NCI-H2107 treated with DMSO at 0.1 percent for 48 hours (cell line): ENCODE measurements at regions not wholly inside any gene's neighbourhood (a gene's known extent, or its start where the extent isn't known, plus 50 kb on each side); places are given as distances from the start of the nearest gene placed in this dataset.
A peak's percentile ranks its signal among the peaks of the same experiment; 100 is the strongest.

Experiments used
- DNase-seq: peaks from one replicate; lab custom pipeline; 2025; ENCODE audit not compliant: unreplicated experiment; lab: John Stamatoyannopoulos, UW

DNA sequence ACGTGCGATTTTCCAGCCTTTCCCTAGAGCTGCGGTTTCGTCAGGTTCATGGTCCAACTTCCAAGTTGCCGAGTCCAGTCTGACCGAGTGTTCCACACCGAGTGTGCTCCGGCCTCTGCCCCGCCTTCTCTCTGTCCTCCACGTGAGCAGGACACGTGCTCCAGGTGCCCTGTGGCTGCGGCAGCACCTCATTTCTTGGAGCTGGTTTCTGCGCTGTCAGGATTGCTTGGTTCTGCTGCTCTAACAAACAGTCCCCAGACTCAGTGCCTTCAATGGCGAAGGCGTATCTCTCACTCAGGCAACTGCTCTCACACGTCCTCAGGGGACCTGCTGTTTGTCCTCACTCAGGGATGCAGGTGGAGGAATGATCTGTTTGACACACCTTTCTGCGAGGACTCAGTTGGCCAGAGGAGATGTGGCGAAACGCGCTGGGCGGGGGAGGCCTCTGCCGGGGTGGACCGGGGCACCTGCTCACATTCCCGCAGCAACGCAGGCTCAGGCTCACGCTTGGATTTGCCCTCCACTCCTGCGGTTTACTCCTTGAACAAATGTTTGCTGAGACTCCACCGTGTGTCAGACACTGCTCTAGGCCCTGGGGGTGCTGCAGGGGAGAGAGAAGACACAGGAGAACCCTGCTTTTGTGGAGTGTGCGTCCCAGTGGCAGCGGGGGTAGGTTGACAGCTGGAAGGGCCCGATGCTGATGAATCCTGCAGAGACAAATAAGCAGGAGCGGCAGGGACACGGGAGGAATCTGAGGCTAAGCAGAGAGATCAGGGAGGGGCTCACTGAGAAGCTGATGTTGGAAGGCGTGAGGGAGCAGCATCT lies 63.4 kb upstream of the FBRSL1 start:
- DNase-seq = no peak

DNA sequence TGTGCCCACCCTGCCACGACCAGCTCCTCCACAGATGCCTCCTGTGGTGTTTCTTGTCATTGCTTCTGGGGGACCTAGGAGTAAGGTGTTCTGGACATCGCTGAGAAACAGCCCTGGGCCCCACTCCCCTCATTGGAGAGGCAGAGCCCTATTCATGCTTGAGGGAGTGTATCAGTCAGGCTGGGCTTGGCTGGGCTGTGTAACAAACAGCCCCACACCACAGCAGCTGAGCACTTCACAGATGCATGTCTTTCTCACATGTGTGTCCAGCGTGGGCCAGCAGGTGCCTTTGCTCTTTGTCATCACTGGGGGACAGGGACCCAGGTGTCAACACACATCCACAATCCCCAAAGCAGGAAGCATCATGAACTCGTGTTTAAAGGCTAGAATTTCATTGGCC lies 65.1 kb upstream of the FBRSL1 start:
- DNase-seq = no peak

DNA sequence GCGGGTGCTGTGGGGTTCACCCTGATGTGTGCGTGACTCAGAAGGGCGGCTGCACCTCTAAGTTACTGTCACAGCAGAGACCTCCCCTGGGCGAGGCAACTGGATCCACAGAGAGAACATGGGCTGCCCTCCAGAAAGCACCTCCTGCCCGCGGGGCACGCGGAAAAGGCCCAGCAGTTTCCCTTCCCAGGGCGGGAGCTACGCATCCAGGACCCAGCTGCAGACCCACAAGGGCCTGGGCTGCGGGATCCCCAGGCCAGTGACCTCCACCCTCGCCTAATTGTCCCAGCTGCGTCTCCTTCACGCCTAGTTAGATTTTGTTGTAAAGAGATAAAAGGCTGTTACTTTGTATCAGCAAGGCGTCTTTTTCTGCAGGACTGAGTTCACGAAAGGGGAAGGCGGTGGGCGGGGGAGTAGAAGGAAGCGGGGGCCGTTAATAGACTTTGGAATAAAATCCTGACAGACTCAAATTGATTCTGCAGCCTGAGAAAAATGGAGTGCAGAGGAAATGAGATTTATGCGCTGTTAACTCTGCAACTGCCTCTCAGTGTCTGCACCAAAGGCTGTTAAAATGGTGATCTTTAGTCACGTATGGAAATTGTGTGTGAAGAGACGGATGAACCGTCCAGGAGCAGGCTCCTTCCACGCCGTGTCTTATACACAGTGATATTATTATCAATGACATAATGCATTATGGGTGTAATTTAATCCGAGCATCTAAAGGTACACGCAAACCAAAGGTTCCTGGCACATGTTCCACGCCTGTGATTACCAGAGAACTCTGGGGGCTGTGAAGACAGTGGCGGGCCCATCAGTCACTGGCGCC lies 65.9 kb upstream of the FBRSL1 start:
- no peak for DNase-seq

DNA sequence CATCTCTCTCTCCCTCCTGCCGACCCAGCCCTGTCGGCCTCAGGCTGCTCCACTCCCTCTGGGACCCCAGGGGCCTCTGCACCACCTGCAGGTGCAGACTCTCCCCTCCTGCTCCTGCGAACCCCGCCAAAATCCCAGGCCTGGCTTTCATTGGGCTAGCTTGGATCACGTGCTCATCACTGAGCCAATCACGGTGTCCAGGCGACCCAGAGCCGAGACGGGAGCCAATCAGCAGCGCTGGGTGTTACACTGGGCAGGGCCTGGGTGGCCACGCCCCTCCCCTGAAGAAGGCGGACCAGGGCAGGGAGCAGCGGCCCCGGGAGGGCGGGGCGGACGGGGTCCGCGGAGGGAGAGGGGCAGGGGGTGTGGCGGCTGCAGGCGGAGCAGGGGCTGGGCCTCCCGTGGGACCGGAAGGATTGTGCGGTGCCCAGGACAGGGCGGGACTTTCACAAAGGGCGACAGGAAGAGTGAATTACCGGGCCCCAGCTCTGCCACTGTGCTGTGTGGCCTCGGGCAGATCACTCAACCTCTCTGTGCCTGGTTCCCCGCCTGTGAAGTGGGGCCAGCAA lies 66.6 kb upstream of the FBRSL1 start:
- no peak for DNase-seq

DNA sequence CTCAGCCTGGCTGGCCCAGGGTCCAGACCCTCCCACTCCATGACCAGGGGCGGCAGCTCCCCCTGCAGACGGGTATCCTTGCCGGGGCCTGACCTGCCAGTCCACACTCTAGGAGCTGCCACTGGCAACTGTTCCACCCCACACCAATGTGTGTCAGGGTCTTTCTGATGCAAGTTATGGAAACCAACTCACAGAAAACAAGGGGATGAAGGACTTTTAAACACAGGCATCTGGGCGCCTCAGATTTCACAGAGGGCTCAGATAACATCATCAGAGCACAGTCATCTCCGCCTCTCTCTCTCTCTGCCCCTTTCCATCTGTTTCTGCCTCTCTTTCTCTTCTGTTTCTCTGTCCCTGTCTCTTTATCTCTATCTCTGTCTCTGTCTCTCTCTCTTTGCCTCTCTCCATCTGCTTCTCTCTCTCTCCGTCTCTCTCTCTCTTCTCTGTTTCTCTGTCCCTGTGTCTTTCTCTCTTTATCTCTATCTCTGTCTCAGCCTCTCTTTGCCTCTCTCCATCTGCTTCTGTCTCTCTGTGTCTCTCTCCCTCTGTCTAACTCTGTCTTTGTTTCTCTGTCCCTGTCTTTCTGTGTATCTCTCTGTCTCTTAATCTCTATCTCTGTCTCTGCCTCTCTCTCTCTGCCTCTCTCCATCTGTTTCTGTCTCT lies 67.4 kb upstream of the FBRSL1 start:
- DNase-seq = peak; percentile 79

DNA sequence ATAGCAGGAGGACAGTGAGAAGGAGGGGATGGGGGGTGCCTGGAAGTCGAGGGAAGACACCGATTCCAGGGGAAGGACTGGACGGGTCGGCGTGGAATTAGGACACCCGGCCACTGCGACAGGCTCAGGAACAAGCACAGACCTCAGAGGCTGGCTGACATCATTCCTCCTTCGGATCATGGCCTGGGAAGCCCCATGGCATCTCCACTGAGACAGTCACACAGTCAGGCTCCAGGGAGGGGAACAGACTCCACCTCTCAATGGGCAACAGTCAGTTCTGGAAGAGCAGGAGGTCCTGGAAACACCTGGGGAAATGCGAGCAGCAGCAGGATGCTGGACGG lies 67.9 kb upstream of the FBRSL1 start:
- DNase-seq = no peak

DNA sequence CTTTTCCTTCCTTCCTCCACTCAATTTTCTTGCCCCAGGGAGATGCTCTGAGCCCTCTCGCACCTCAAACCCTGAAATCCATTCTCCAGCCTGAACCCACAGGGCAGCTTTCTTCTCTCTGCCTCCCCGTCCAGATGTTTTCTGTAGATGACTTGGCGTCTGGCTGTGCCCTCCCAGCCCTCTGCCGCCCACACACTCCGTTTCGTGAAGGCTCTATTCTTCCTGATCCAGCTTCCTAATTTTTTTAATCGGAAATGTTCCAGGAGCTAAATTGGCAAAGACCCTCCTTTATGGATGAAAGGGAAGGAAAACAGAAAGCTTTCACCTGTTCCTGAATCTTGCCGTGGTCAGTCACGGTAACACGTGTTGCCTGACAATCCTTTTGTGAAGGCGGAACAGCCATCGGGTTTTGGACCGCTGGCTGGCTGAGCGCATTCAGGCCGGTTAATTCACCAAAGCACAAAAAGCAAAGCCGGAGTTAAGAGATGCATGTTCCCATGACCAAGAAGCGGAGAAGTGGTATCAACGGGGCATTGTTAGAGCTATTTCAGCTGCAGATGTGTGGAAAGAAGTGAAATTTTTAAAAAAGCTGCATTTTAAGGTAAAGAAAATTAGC lies 70.2 kb upstream of the FBRSL1 start:
- DNase-seq = peak; percentile 18

DNA sequence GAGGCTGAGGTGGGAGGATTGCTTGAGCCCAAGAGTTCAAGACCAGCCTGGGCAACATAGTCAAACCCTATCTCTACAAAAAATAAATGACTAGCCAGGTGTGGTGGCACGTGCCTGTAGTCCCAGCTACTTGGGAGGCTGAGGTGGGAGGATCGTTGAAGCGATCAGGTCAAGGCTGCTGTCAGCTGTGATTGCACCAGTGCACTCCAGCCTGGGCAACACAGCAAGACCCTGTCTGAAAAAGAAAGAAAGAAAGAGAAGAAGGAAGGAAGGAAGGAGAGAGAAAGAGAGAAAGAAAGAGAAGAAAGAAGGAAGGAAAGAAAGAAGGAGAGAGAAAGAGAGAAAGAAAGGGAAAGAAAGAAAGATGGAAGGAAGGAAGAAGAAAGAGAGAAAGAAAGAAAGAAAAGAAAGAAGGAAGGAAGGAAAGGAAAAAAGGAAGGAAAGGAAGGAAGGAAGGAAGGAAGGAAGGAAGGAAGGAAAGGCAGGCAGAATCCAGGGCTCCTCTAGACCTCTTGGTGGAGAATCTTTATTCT lies 71.5 kb upstream of the FBRSL1 start:
- DNase-seq = no peak

DNA sequence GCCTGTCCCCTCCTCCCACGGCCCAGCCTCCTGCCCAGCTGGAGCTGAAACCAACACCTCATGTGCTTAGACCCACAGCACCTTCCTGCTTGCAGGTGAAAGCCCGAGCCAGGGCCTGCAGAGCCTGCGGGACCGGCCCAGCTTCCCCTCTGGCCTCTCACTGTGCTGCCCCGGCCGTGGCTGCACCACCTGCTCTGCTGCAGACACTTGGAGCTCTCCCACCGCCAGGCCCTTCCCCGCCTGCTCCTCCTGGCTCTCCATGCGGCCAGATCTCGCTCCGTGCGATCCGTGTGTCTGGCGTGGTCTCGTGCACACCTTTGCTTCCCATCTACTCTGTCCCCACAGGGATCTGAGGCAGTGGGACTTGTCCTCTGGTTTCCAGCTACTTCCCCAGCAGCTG lies 72.2 kb upstream of the FBRSL1 start:
- no peak for DNase-seq

DNA sequence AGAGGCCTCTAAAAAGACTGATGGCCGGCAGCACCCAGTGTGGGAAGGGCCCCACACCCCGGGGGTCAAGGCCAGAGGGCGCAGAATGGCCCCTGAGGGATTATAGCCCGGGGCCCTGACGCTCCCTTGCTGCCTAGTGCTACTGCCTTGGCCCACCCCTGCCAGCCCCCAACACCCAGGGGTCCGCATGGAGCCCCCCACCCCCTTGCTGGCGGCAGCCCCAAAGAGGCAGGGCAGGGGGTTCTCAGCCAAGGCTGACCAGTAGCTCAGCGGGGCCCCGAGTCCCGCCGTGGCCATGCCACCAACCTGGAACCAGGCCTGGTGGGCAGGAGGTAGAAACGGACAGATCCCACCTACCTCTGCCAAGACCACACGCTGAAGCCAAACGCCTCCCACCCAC lies 73.1 kb upstream of the FBRSL1 start:
- no peak for DNase-seq

DNA sequence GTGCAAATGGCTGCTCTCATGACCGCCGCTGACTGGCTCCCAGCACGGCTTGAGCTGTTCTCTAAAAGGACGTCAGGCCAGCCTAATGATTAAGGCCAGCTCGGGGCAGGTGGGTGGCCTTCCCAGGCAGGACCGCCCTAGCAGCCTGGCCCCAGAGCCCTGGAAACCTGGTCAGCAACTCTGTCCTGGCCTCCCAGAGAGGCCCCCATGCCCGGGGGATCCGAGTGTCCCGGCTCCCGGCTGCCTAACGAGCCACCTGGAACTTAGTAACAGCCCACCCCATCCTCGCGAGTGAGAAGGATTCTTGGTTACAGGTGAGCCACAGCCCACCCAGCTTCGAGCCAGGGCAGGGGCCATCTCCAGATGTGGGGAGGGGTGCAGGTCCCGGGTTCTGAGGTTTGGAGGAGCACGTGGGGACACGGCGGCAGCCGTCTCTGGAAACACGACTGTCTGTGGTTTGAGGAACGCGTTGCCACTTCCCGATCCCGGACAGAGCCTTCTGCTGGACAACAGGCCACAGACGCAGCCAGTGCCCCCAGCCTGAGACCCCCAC lies 73.8 kb upstream of the FBRSL1 start:
- DNase-seq = no peak

DNA sequence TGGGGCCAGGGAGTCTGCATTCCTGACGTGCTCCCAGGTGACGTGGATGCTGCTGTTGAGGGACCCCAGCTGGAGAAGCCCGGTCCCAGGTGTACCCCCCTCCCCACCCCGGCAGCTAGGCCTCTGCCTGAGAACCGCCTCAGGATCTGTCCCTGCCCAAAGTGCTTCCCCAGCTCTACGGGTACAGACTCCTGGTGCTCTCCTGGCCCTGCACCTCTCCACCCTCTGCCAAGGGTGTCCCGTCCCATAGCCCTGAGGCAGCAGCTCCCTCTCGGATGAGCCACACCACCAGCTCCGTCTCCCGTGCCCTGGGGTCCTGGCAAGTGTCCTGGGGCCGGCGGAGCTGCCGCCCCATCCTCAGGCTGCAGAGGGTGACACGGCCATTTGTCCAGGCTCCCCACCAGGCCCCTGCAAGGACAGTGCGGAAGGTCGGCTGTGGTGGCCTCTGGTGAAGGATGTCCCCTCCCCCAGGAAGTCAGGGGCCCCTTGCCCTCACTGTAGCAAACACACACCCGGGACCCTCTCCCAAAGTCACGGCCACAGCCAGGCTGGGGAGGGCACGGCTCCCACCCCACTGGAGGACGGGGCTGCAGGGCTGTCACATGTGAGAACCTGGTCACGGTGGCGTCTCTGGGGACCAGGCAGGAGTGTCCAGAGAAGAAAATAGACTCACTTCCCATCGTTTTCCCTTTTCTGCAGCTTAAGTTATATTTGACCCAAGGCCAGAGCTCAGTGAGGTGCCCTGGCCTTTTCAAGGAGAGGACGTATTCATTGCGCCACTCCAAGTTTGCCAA lies 74.4 kb upstream of the FBRSL1 start:
- DNase-seq = no peak

DNA sequence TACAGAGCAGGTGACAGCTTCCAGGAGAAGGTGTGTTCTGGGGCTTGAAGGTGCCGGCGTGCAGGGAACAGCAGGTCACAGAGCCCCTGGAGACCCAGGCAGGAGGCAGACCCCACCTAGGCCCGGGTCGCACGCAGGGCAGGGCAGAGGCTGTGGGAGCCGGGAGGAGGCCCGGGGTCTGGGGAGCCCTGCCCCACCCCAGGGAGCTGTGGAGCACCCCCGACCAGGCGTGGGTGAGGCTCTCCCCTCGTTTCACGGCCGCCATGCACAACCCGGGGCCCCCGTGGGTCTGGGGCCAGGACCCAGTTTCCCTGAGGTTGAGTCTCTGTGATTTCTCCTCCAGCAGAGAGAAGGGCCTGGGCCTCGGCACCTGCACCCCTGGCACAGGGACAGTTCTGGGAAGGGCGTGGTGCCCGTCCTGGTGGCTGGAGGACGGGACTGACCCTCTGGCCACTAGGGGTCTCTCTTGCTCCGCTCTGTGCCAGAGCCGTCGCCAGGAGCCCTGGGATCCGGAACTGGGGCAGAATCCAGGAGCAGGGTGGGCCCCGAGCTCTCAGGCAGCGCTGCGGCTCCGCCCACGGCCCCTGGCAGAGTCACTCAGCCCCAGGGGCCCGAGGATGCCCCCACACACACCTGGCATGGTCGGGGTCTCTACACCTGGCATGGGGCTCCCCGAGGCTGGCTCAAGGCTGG lies 75.2 kb upstream of the FBRSL1 start:
- peak; percentile 71 for DNase-seq

DNA sequence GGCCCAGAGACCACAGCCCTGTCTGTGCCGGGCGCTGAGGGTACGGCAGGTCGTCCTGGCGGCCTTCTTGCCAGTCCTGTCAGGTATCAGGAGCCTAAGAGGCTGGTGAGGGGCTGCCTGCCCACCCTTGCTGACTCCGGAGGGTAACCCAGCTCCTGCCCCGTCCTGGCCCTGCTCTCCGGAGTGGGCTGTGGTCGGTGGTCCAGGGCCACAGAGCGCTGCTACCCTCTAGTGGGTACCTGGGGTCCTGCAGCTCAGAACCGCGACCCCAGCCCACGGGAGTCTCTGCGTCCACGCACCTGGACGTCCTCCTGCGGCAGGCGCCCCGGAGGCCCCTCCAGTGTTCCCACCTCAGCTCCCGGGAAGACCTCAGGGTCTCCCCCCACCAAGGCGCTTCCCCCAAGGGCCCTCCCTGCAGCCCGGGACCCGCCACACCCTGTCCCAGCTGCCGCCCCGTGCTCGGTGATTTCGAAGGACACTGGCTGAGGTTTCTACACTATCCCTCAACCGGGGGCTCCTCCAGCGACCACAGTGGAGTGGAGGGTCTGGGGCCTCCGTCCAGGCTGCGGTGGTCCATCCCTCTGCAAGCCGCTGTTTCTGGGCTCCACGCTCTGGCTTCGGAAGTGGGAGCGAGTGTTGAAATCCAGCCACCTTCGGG lies 75.9 kb upstream of the FBRSL1 start:
- DNase-seq = no peak

DNA sequence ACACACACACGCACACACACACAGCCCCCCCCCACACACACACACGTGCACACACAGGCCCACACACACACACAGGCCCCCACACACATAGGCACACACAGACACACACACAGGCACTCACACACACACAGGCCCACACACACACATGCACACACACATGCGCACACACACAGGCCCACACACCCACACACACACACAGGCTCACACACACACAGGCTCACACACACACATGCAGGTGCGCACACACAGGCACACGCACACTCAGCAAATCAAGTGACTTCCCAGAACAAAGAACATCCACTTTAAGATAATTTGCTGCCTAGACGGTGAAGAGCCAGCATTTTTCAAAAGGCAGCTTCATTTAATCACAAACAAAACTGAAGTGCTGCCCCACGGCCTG lies 78.5 kb upstream of the FBRSL1 start:
- peak; percentile 44 for DNase-seq

DNA sequence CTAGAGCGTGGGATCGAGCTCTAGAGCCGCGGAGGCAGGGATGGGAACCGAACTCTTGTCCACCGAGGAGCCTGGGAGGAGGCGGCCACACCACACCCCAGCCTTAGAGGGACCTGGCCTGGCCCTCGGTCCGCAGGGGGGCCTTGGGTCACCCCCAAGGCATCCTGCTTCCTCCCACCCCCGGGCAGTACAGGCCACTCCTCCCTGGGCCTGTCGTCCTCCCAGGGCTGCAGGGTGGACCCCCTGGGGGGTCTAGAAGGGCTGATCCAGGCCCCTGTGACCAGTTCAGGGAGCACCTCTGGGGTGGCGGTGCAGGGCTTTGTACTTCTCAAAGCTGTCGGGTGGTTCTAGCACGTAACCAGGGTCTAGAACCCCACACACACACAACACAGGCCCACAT lies 79.1 kb upstream of the FBRSL1 start:
- no peak for DNase-seq

DNA sequence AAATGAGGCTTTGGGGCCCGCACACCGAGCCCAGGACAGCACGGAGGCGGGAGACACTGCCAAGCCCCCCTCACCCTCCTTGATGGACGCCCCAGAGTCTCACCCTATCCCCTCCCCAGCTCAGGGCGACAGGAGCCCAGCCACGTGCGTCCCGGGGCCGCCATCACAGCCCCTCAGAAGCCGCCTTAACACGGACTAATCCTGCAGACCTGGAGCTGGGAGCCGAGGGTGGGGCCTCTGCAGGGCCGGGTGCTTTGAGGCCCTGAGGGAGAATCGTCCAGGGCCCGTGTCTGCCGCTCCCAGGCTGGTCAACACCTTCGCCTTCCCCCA lies 79.7 kb upstream of the FBRSL1 start:
- no peak for DNase-seq

DNA sequence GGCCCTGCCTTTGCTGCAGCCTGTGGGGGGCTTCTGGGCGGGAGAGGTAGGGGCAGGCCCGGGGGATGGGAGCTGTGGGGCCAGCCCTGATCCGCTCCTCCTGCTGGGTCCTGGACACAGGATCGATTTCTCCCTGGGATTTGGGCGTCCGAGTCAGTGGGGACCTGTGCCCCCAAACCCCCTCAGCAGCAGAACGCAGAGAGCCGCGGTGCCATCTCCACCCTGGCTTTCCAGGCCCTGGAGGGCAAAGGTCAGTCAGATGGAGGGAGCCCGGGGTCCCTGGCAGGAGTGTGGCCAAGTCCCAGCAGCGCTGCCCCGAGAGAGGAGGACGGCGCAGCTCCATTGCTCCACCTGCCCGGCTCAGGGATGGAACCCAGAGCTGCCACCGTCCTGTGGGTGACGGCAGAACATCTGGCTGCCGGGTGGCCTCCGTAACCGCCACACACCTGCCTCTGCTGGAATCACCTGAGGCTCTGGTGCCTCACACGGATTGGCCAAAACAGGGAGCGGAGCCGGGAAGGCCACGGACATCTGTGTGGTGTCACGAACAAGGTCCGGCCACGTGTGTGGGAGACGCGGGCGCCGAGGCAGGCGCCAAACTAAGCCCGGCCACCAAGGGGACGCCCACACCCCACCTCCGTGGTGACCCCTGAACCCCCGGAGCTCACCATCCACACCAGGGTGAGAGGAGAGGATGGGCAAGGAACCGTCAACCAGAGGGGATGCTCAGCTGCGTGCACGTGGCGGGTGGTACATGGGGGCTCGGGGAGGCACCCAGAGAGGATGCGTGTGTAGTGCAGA lies 80.3 kb upstream of the FBRSL1 start:
- no peak for DNase-seq
